GM12873 (cell line): ENCODE measurements at regions not wholly inside any gene's neighbourhood (a gene's known extent, or its start where the extent isn't known, plus 50 kb on each side); places are given as distances from the start of the nearest gene placed in this dataset.

Experiments
- TF ChIP-seq, protein P1 (sequence below): IDR thresholded peaks from 2 replicates; pipeline ENCODE4 v1.5.1; 2012; ENCODE audit warnings: low read depth, mild to moderate bottlenecking, moderate library complexity, low read length, control low read depth; ENCODE audit not compliant: insufficient read depth; ENCODE audit errors: missing control alignments

DNA sequence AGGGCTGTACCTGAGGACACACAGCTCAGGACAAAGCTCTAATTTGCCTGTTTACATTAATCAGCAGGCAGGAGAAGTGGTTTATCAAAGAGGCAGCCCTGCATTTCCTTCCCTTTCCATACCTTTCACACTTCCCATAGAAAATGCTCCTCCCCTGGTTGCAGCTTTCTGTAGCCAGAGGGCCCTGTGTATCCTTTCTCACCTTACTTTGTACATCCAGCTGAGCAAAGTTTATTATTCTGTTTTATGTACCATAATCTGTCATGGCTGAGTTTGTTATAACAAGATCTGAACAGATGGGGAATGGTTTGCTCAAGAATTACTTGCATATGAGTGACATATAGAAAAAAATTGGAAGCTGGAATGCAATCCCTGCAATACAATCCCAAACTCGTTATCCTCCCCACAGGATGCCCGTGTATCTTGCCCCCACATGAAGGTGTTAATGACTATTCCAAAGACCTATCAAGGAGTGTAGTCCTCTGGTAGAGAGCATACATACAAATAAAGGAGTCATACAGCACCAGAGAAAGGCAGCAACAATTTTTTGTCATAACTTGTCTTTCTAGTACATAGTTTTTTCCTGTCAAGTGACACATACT lies 1025.8 kb upstream of the KLHL29 start:
- TF ChIP-seq, protein P1, sequence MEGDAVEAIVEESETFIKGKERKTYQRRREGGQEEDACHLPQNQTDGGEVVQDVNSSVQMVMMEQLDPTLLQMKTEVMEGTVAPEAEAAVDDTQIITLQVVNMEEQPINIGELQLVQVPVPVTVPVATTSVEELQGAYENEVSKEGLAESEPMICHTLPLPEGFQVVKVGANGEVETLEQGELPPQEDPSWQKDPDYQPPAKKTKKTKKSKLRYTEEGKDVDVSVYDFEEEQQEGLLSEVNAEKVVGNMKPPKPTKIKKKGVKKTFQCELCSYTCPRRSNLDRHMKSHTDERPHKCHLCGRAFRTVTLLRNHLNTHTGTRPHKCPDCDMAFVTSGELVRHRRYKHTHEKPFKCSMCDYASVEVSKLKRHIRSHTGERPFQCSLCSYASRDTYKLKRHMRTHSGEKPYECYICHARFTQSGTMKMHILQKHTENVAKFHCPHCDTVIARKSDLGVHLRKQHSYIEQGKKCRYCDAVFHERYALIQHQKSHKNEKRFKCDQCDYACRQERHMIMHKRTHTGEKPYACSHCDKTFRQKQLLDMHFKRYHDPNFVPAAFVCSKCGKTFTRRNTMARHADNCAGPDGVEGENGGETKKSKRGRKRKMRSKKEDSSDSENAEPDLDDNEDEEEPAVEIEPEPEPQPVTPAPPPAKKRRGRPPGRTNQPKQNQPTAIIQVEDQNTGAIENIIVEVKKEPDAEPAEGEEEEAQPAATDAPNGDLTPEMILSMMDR = no peak

DNA sequence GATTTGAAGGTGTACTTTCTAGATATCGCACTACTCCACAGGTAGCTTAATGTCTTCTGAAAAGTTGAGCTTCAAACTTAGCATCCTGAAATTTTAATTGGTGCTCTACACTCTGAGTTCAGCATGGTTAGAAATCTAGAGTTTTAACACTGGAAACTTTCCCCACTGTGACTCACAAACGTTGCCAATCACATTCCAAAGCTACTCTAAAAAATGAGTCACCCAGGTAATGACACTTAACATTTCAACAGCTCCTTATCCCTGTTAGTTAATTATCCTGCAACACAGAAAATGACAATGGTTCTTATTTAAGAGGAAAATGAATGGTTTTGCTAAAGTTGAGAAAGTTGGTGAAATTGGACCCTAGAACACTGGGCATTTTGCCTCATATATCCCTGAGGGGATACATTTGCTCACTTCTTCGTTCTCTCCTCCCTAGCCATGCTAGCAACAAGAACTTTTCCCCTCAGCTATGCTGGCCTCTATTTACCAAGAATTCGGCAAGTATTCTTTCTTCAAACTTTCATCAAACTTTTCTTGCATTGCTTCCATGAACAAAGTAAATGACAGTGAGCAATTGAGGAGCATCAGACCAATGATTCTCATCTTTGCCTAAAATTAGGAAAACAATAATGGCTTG lies 1024.1 kb upstream of the KLHL29 start:
- TF ChIP-seq, protein P1 = no peak

DNA sequence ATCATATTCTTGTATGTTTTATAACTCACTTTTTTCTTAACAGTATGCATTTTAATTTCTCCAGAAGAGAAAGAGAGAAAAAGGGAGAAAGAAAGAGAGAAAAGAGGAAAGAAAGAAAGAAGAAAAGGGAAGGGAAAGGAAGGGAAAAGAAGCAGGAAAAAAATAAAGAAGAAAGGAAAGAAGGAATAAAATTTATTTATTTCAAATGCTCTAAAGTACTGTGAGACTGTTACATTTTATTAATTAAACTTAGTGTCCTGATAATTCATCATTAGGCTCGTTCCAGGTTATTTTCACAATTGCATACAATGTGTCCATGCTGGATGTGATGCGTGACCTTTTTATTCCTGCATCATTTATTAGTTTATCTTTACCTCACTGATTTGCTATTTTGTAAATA lies 1023.4 kb upstream of the KLHL29 start:
- TF ChIP-seq, protein P1 = no peak

DNA sequence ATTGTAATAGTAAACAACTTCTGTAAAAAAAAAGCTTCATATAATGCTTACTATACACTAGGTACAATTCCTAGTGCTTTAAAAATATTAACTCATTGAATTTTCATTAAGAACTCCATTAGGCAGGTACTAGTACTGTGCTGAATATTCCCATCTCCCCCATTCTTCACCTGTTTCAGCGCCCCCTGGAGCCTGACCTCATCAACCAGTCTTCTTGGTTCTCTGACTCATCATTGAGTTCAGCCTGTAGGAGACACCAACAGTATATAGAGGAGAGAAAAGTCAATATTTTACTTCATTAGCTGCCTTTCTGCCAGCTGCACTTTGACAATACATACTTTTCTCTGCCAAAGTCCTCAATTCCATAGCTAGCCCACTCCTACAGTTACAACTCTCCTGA lies 1009.9 kb upstream of the KLHL29 start:
- TF ChIP-seq, protein P1 = no peak

DNA sequence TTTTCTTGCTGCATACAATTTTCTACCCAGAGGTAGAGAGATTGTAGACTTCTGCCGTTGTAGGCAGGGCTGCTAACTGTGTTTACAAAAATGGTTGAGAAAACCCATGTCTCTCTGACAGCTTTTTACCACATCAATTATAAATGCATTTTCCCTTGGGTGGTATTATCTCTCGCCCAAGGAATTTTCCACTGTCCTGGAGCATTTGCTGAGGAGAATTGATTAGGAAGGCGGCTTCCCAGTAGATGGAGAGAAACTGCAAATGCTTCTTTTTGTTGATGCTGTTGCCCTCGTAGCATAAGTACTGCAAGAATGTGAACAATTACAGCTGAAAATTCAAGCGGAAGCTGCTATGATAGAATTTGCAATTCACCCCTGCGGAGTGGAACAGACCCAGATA lies 1007.7 kb upstream of the KLHL29 start:
- TF ChIP-seq, protein P1 = no peak

DNA sequence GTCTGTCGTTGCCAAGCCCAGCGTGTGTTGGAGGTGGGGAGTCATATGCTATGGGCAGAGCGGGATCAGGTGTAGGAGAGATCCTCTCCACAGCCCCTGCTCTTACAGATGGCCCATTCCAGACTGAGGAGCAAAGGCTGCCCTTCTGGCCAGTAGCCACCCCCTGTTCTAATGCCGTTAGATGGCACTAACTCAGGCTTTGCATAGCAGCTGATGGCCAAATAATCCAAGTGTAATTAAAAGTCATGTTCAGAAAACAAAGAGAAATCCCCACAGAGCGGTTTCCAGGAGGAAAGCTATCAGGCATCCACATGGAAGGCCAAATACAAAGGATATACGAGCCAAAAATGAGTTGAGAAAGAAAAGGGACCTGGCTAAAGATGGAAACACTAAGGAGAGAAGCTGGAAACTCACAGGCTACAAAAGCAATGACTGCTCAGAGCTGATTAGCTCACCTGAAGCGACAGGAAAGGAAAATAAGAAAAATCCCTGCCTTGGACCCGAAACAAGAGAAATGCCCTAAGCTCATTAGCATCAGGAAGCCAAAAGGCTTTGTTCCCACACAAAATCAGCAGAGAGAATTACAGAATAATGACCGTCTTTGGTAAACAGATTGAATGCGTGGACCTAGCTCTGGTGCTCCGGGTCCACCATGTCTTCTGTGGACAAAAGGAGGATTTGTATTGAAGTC lies 1002.4 kb upstream of the KLHL29 start:
- TF ChIP-seq, protein P1 = no peak

DNA sequence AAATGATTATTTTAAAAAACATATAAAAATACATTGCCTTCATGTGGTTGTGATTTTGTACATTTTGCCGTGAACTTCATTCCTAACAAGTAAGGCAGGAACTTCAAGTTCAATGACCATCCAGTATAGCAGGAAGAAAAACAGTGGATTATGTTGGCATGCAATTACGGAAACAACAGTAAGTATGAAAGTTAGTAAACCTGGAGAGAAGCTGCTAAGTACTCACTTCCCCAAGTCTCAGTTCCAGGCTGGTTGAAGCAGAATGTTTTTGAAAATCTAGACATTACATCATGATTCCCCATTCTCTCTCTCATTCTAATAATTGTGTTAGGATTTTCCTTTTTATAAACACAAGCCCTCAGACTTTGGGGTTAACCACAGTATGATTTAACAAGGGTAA lies 987.1 kb upstream of the KLHL29 start:
- TF ChIP-seq, protein P1 = no peak
